Muscle of arm (tissue), 1 donor: ENCODE measurements at regions not wholly inside any gene's neighbourhood (a gene's known extent, or its start where the extent isn't known, plus 50 kb on each side); places are given as distances from the start of the nearest gene placed in this dataset.
"Not testable (repeated sequence)": the region's sequence is repeated elsewhere in the genome, so short reads cannot be mapped to it uniquely, and the experiment has no call there.

Source experiments
- DNase-seq: peaks from one replicate; pipeline ENCODE4 v3.0.0-alpha.2; 2013

- DNase-seq = no peak
Observed at GRCh38 chr5:171713152-171713551, 72.5 kb upstream of the SMIM23 start.

- no peak for DNase-seq
Observed at GRCh38 chr5:171714261-171714660, 71.4 kb upstream of the SMIM23 start.

GRCh38 chr5:171714851-171715250 lies 70.8 kb upstream of the SMIM23 start:
- no peak for DNase-seq

- DNase-seq = no peak
Observed at GRCh38 chr5:171715551-171715950, 70.1 kb upstream of the SMIM23 start.

GRCh38 chr5:171720086-171720485 lies 65.5 kb upstream of the SMIM23 start:
- no peak for DNase-seq

GRCh38 chr5:171721464-171721863 lies 64.2 kb upstream of the SMIM23 start:
- no peak for DNase-seq

GRCh38 chr5:171724468-171725204 lies 61.0 kb upstream of the SMIM23 start:
- DNase-seq = peak; percentile 65

GRCh38 chr5:171725205-171725601 lies 60.4 kb upstream of the SMIM23 start:
- DNase-seq = no peak

- DNase-seq = not testable (repeated sequence)
Observed at GRCh38 chr5:171726819-171727218, 58.8 kb upstream of the SMIM23 start.

GRCh38 chr5:171728686-171729085 lies 56.9 kb upstream of the SMIM23 start:
- DNase-seq = no peak
